Left lung (tissue), 4 donors: ENCODE measurements at regions not wholly inside any gene's neighbourhood (a gene's known extent, or its start where the extent isn't known, plus 50 kb on each side); places are given as distances from the start of the nearest gene placed in this dataset.

Experiments
- ATAC-seq: fragments of 200-7000 bp; cut with Tn5 transposase; one replicate; pipeline ENCODE4 v1.9.1; 2020; ENCODE audit warnings: moderate library complexity
- DNase-seq, 4 donors: peaks; one replicate each; pipeline ENCODE4 v3.0.0-alpha.2; 2013 to 2020
- H3K27ac ChIP-seq, 2 donors: fragments of 200-600 bp; sonication (generic) in 1 of 2; one replicate each; pipeline versions ENCODE4 v1.5.0 to v1.8.0; 2020 to 2021
- H3K27me3 ChIP-seq, 2 donors: fragments of 200-600 bp; sonication (generic) in 1 of 2; one replicate each; pipeline versions ENCODE4 v1.5.0 to v1.8.0; 2020 to 2021
- H3K36me3 ChIP-seq, 2 donors: fragments of 200-600 bp; sonication (generic) in 1 of 2; one replicate each; pipeline versions ENCODE4 v1.5.0 to v1.8.0; 2020 to 2021
- H3K4me1 ChIP-seq, 2 donors: fragments of 200-600 bp; one replicate each; pipeline ENCODE4 v1.8.0; 2021
- H3K4me3 ChIP-seq, 2 donors: fragments of 200-600 bp; sonication (generic) in 1 of 2; one replicate each; pipeline versions ENCODE4 v1.5.0 to v1.8.0; 2020 to 2021; ENCODE audit warnings: mild to moderate bottlenecking in 1 of 2
- H3K9me3 ChIP-seq, 2 donors: fragments of 200-600 bp; sonication (generic) in 1 of 2; one replicate each; pipeline versions ENCODE4 v1.5.0 to v1.8.0; 2020 to 2021
- intact Hi-C, 2 donors: fragments of 100-400 bp; cut with DNase I; formaldehyde crosslinking; loops; one replicate each; pipeline versions ENCODE4 v1.11.2 to v1.14.2; 2022
- TF ChIP-seq, protein P1 (sequence below), 2 donors: fragments of 200-600 bp; sonication (generic) in 1 of 2; IDR thresholded peaks; one replicate each; pipeline versions ENCODE4 v1.5.0 to v1.8.0; 2021; ENCODE audit warnings: antibody characterized with exemption in 2 of 2
- donor health status: DM: no; HTN: yes; CAD: no.
- donor health status: DM: no; HTN: no; CAD: no.

- no peaks in the 10 kb centered on the region for H3K4me1 ChIP-seq
- H3K27me3 ChIP-seq = no peaks in the 10 kb centered on the region
- ATAC-seq (no peak), DNase-seq (no peak)
- H3K9me3 ChIP-seq = peaks cover 0 to 2% of the 10 kb centered on the region in 2 donors
- H3K4me3 ChIP-seq = no peak overlapping the region
- H3K27ac ChIP-seq = no peak overlapping the region
- intact Hi-C loops = no loop called here
- H3K36me3 ChIP-seq = no peaks in the 10 kb centered on the region
- TF ChIP-seq, protein P1, sequence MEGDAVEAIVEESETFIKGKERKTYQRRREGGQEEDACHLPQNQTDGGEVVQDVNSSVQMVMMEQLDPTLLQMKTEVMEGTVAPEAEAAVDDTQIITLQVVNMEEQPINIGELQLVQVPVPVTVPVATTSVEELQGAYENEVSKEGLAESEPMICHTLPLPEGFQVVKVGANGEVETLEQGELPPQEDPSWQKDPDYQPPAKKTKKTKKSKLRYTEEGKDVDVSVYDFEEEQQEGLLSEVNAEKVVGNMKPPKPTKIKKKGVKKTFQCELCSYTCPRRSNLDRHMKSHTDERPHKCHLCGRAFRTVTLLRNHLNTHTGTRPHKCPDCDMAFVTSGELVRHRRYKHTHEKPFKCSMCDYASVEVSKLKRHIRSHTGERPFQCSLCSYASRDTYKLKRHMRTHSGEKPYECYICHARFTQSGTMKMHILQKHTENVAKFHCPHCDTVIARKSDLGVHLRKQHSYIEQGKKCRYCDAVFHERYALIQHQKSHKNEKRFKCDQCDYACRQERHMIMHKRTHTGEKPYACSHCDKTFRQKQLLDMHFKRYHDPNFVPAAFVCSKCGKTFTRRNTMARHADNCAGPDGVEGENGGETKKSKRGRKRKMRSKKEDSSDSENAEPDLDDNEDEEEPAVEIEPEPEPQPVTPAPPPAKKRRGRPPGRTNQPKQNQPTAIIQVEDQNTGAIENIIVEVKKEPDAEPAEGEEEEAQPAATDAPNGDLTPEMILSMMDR (IDR thresholded peaks at IDR 0.05) = no peak
These were observed 138.7 kb upstream of the SORCS1 start for GRCh38 chr10:107303203-107303602.

- DNase-seq = no peak
- ATAC-seq = no peak
- Histone ChIP-seq H3K27ac (no peak overlapping the region), H3K27me3 (no peaks in the 10 kb centered on the region), H3K9me3 (peaks cover 0 to 2% of the 10 kb centered on the region in 2 donors), H3K4me3 (no peak overlapping the region), H3K36me3 (no peaks in the 10 kb centered on the region), H3K4me1 (no peaks in the 10 kb centered on the region)
- intact Hi-C loops = no loop called here
- TF ChIP-seq, protein P1 (IDR thresholded peaks at IDR 0.05) = no peak
These were observed 135.1 kb upstream of the SORCS1 start for GRCh38 chr10:107299606-107300005.

DNA sequence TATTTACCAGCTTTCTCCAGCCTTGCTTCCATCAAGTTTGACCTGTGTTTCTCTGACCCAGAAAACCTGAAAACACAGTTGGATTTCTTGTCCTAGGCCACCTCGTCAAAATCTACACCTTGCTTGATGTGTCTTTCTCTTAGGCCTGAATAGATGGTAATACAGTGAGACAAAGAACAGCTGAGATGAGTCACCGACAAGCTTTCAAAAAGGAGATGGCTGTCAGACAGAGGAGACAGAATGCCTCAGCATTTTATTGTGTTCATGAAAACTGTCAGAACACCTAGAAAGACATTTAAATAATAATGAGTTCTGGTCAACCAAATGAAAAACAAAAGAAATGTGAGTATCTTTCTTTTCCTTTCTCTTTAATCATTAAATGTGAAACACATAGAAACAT lies 119.7 kb upstream of the SORCS1 start:
- peaks cover 0 to 18% of the 10 kb centered on the region in 2 donors for H3K9me3 ChIP-seq
- no peaks in the 10 kb centered on the region for H3K36me3 ChIP-seq
- ATAC-seq (no peak), DNase-seq (no peak)
- intact Hi-C loops = no loop called here
- H3K27ac ChIP-seq = no peak overlapping the region
- H3K27me3 ChIP-seq = no peaks in the 10 kb centered on the region
- TF ChIP-seq, protein P1 (IDR thresholded peaks at IDR 0.05) = no peak
- no peak overlapping the region for H3K4me3 ChIP-seq
- H3K4me1 ChIP-seq = no peaks in the 10 kb centered on the region

DNA sequence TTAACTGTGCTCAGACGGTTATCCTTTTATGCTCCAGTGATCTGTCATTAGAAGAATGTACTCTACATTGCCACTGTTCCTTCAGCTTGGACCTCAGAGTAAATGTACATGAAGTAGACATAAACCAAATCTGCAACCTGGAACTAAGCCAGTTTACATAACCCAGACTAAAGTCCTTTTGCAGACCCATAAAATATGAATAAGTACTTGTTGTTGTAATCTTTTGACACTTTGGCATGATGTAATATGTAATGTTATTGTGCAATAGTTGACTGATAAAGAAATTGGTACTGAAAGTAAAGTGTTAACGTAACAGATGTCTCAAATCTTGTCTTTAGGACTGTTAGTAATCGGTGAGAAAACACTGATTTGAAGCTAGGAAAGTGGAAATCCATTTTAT lies 115.8 kb upstream of the SORCS1 start:
- Histone ChIP-seq H3K9me3 (peaks cover 0 to 11% of the 10 kb centered on the region in 2 donors), H3K4me3 (no peak overlapping the region), H3K27me3 (no peaks in the 10 kb centered on the region), H3K27ac (no peak overlapping the region), H3K4me1 (no peaks in the 10 kb centered on the region), H3K36me3 (no peaks in the 10 kb centered on the region)
- TF ChIP-seq, protein P1 (IDR thresholded peaks at IDR 0.05) = no peak
- DNase-seq (no peak), ATAC-seq (no peak)
- intact Hi-C loops = no loop called here

- Histone ChIP-seq H3K9me3 (peaks cover 0 to 5% of the 10 kb centered on the region in 2 donors), H3K36me3 (no peaks in the 10 kb centered on the region), H3K27me3 (no peaks in the 10 kb centered on the region), H3K4me3 (no peak overlapping the region), H3K4me1 (no peaks in the 10 kb centered on the region), H3K27ac (no peak overlapping the region)
- DNase-seq (no peak), ATAC-seq (no peak)
- TF ChIP-seq, protein P1 (IDR thresholded peaks at IDR 0.05) = no peak
- intact Hi-C loops = no loop called here
These were observed 113.1 kb upstream of the SORCS1 start for GRCh38 chr10:107277591-107277990.
